ENCODE measurements at regions not wholly inside any gene's neighbourhood (a gene's known extent, or its start where the extent isn't known, plus 50 kb on each side); places are given as distances from the start of the nearest gene placed in this dataset.

DNA sequence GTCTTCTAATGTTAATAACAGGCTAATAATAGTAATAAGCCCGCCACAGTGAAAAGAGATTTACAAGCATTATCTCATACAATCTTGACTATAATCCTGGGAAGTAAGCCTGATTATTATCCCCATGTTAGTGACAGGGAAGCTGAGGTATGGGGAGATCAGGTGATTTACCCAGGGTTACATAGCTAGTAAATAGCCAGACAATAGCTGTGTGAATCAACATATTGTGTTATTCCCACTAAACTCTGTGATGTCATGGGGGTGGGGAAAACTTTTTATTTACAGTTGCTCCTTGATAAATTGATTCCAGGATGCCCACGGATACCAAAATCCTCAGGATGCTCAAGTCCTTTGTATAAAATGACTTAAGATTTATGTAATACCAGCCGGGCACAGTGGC, 181.9 kb downstream of the LMO4 start:
- no peak for DNase-seq

GRCh38 chr1:87511449-87511848, 182.8 kb downstream of the LMO4 start:
- DNase-seq = no peak

- DNase-seq = no peak
Observed at GRCh38 chr1:87512431-87512830, 183.8 kb downstream of the LMO4 start.

DNA sequence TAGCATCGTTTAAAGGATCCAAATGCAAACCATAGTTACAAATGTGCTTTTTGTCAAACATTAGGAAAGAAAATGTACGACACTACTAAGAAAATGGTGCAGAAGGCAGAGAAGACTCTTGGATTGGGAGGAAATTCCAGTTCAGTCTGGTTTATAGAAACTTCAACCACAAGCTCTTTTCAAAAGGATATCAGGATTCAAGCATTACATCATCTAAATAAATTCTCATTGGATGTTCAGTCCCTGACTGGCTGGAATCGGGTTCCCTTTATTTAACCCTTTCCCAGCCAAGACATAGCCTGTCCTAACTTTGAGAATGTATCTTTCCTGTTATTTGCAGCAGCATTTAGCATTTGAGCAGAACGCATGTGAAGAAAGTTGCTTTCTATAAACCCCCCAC, 184.6 kb downstream of the LMO4 start:
- no peak for DNase-seq

DNA sequence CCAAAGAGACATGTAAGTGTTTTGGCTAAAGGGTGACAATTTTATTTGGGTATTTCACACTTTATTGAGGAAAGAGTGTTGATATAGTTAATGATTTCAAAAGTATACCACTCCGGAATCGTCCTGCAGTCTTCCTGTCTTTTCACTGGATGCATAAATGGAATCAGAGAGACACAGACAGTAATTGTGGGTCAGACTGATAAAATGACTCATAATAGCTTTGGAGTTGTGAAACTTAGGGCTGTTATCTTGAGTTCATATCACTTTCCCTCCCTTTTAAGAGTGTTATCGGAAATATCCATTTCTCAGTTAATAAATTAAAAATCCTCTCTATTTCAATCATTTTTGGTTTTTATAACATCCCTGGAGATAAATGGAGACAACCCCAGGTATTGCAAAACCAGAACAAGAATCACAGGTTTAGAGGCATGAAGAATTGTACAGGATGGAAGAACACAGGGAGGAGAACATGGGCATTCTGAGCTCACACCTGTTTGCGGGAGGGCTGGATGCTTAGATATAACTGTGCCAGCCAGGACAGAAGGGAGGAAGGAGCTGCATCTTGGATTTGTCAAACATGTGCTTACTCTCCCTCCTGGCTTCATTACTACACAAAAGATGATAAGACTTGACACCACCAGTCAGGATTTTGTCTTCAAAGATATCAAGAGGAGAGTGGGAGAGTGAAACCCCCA, 185.4 kb downstream of the LMO4 start:
- no peak for DNase-seq

DNA sequence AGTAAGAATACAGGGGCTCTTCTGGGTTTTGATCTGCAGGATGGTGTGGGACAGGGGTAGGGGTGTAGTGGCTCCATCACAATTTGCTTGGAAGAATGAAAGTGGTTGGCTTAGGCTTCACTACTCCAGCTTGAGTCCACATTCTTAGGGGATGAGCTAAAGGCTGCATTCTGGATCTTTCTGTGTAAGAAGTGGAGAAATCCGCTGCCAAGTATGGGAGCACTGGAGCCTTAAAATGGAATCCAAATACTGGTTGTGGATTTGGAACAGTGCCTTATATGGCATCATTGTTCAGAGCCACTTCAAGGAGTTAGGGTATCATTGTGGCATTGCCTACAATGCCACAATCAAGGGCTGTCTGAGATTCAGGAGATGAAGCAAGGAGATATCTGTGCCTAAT, 187.1 kb downstream of the LMO4 start:
- no peak for DNase-seq

DNA sequence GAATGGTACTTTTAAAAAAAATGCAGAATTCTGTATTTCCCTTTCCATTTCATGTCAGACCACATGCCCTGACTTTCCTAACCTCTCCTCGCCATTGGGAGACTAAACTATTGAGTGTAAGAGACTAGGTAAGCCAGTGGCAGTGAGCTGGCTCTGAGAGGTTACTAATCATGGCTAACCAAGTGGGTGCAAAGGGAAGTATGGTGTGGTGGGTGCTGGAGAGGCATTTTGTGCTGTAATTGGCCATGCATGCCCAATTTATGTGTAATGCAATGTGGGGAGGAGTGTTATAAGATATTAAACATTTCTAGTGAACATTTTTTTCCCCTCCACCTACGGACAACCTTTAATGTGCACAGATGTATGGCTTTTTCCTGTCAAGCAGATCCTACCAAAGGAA, 190.1 kb downstream of the LMO4 start:
- DNase-seq = no peak

- no peak for DNase-seq
Observed at GRCh38 chr1:87521452-87521851, 192.8 kb downstream of the LMO4 start.

- no peak for DNase-seq
Observed at GRCh38 chr1:87523466-87523865, 194.8 kb downstream of the LMO4 start.

- DNase-seq = no peak
Observed at GRCh38 chr1:87524021-87524754, 195.5 kb downstream of the LMO4 start.

DNA sequence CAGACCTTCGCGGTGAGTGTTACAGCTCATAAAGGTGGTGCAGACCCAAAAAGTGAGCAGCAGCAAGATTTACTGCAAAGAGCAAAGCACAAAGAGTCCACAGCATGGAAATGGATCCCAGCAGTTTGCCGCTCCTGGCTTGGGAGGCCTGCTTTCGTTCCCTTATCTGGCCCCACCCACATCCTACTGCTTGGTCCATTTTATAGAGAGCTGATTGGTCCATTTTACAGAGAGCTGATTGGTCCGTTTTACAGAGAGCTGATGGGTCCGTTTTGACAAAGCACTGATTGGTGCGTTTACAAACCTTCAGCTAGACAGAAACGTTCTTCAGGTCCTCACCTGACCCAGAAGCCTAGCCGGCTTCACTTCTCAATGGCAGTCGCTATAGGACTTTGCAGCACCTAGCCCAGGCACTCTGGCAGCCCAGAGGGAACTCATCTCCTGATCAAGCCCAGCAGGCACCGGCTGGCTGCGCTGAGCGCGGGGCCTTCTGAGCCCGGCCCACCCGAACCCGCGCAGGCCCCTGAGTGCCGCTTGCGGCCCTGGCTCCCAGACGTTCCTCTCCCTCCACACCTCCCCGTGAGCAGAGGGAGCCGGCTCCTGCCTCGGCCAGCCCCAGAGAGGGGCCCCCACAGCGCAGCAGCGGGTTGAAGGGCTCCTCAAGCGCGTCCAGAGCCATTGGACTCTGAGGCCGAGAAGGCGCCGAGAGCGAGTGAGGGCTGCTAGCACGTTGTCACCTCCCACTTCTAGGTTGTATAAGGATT, 200.3 kb downstream of the LMO4 start:
- no peak for DNase-seq

DNA sequence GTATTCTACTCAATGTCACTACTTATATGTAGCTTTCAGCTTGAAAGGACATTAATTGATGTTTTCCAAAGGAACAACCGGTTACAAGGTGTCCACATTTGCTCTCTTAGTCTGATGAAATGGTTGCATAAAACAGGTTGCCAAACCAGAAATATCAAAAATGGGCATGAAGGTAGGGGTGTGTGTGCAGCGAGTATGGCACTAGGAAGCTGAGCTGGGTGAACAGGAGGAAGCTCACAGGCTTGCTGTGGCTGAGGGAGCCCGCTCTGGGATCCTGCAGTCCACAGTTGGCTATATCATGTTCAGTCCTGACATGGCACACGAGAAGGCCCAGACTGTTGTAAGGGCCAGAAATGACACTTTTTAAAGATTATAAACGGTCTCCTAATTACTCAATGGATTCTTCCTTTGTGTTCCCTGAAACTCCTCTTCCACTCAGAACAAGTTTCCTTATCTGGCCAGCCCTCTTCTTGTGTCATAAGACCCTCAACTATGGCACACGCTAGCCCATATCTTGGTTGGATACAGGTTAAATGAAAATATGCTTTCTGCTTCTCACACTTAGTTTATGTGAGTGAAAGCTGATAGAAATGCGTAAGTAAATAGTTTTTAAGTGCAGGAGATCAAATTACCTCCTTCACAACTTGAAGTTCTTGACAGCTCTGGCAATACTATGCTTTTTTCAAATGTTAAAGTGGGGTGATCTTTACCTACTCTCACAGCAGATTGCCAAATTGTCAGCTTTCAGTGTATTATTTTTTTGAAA, 201.5 kb downstream of the LMO4 start:
- no peak for DNase-seq

DNA sequence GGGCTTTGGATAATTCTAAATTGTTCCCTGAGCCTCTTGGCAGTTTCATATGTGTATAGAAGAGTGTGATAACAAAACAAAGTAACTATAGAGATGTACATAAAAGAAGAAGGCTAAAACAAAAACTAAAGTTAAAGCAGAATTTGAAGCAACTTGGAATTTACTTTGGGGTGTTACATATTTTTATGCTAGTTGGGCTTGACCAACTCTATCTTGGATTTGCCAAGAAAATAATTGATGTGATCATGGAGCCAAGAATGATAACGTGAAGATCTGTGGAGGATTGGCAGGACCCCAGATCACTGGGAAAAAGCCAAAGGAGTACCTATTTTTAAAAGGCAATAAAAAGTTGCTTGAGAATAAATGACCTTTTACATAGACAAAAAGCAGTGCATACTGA, 206.9 kb downstream of the LMO4 start:
- no peak for DNase-seq

DNA sequence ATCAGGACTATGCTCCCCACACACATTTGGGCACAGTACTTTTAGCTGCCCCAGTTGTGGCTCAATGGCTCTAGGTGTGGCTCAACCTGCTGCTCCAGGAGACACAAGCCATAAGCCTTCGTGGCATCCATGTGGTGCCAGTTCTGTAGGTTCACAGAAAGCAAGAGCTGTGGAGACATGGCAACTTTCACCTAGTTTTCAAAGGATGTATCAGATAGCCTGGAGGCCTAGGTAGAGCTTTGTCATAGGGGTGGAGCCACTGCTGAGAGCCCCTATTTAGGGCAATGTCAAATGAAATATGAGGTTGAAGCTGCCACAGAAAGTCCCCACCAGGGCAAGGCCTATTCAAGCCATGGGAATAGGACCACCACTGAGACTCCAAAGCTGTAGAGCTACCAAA, 210.5 kb downstream of the LMO4 start:
- DNase-seq = no peak

DNA sequence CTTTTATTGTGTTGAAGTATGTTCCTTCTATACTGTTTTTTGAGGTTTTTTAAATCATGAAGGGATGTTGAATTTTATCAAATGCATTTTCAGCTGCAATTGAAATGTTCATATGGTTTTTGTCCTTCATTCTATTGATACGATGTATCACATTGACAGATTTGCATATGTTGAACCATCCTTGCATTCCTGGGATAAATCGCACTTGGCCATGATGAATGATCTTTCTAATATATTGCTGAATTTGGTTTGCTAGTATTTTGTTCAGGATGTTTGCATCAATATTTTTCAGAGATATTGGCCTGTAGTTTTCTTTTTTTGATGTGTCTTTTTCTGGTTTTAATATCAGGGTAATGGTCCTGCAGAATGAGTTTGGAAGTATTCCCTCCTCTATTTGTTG, 214.0 kb downstream of the LMO4 start:
- DNase-seq = no peak

DNA sequence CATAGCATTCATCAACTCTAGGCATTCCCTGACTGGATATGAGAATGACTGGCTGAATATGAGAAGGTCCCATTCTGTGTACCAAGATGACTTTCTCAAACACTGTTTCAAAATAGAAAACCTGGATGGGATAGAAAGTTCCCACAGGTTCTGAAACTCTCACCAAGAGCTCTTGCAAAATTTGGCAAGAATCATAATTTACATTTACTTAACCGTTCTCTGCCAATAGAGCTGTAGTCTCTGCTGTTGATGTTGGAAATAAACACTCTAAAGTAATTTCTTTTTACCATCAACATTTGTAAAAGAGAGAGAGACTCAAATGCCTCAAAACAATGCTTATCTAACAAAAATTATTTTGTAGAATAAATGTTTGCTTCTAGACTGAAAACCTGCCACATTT, 221.1 kb downstream of the LMO4 start:
- no peak for DNase-seq

DNA sequence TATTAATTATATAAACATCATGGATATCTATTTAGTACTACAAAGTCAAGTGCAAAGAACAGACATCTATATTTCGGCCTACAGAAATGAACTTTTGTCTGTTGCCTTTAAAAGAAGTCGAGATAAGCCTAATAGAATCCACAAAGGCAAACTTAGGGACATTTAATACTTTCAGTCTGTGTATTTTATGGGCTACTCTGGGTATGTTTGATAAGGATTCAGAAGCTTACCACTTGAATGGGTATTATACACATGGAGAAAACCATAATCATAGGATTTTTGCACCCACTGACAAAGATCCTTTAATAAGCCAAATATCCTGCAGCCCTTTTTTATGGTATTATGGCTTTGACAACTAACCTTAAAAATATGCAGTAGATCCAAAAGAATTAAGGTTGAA, 224.8 kb downstream of the LMO4 start:
- no peak for DNase-seq

GRCh38 chr1:87555366-87555765, 226.7 kb downstream of the LMO4 start:
- no peak for DNase-seq

- DNase-seq = no peak
Observed at GRCh38 chr1:87556326-87556725, 227.6 kb downstream of the LMO4 start.

GRCh38 chr1:87558921-87559320, 230.2 kb downstream of the LMO4 start:
- DNase-seq = no peak

- DNase-seq = no peak
Observed at GRCh38 chr1:87560137-87560536, 231.5 kb downstream of the LMO4 start.

- no peak for DNase-seq
Observed at GRCh38 chr1:87560601-87561360, 232.1 kb downstream of the LMO4 start.
